Fibroblast of the aortic adventitia (primary cell): ENCODE measurements at regions not wholly inside any gene's neighbourhood (a gene's known extent, or its start where the extent isn't known, plus 50 kb on each side); places are given as distances from the start of the nearest gene placed in this dataset.
"Not testable (repeated sequence)": the region's sequence is repeated elsewhere in the genome, so short reads cannot be mapped to it uniquely, and the experiment has no call there.

Experiments used
- DNase-seq: peaks from one replicate; pipeline ENCODE4 v3.0.0-alpha.2; 2010; ENCODE audit warnings: low read depth
- H3K4me3 ChIP-seq: 2 replicates; pipeline ENCODE4 v1.5.1; 2011; ENCODE audit warnings: low read depth, mild to moderate bottlenecking, control low read depth, low read length, moderate library complexity
- CTCF ChIP-seq: IDR thresholded peaks from 2 replicates; pipeline ENCODE4 v1.5.1; 2011; ENCODE audit warnings: mild to moderate bottlenecking, low read length, control low read depth, inconsistent platforms; ENCODE audit not compliant: insufficient read depth

- DNase-seq: peak; percentile 18
- TF ChIP-seq CTCF: no peak
- H3K4me3 ChIP-seq: no peak overlapping the region
These were observed 203.7 kb downstream of the MN1 start for GRCh38 chr22:27597703-27598444.

GRCh38 chr22:27598792-27599191, 202.8 kb downstream of the MN1 start:
- no peak for DNase-seq
- TF ChIP-seq CTCF: no peak
- no peak overlapping the region for H3K4me3 ChIP-seq

GRCh38 chr22:27601195-27601594, 200.4 kb downstream of the MN1 start:
- no peak overlapping the region for H3K4me3 ChIP-seq
- DNase-seq: peak; percentile 72
- TF ChIP-seq CTCF: no peak

GRCh38 chr22:27602390-27602789, 199.2 kb downstream of the MN1 start:
- no peak for DNase-seq
- no peak overlapping the region for H3K4me3 ChIP-seq
- no peak for TF ChIP-seq CTCF

GRCh38 chr22:27603111-27603799, 198.3 kb downstream of the MN1 start:
- DNase-seq: no peak
- no peak for TF ChIP-seq CTCF
- H3K4me3 ChIP-seq: no peak overlapping the region

GRCh38 chr22:27603800-27604144, 197.8 kb downstream of the MN1 start:
- no peak for TF ChIP-seq CTCF
- H3K4me3 ChIP-seq: no peak overlapping the region
- peak; percentile 38 for DNase-seq

- TF ChIP-seq CTCF: no peak
- H3K4me3 ChIP-seq: no peak overlapping the region
- DNase-seq: no peak
These were observed 196.2 kb downstream of the MN1 start for GRCh38 chr22:27605390-27605789.

- DNase-seq, H3K4me3 ChIP-seq: not testable (repeated sequence)
These were observed 193.8 kb downstream of the MN1 start for GRCh38 chr22:27607750-27608149.
